ENCODE measurements at regions not wholly inside any gene's neighbourhood (a gene's known extent, or its start where the extent isn't known, plus 50 kb on each side); places are given as distances from the start of the nearest gene placed in this dataset.

- TF ChIP-seq CHD7 (IDR thresholded peaks at IDR 0.05; ENCODE audit: insufficient replicate concordance, low read length) = no peak
- TF ChIP-seq E2F6 (IDR thresholded peaks at IDR 0.05) = no peak
- TF ChIP-seq BCL11A (IDR thresholded peaks at IDR 0.05; ENCODE audit: low read depth in 2 of 2, low read length in 2 of 2) = no peak
- TF ChIP-seq SRF (IDR thresholded peaks at IDR 0.05; ENCODE audit: low read depth, low read length) = no peak
- TF ChIP-seq EP300 (IDR thresholded peaks at IDR 0.05; ENCODE audit: borderline replicate concordance in 1 of 2, low read depth in 2 of 2, low read length in 2 of 2) = no peak
- no peak for TF ChIP-seq CHD1 (IDR thresholded peaks at IDR 0.05; ENCODE audit: low read depth, low read length)
- TF ChIP-seq CBX5 (IDR thresholded peaks at IDR 0.05; ENCODE audit: low read depth, low read length) = no peak
Measured at GRCh38 chr1:8142955-8143629, 117.0 kb upstream of the ERRFI1 start (continued).

Data from H1 (cell line).